Dedifferentiated amniotic fluid mesenchymal stem cell (primary cell): ENCODE measurements at regions not wholly inside any gene's neighbourhood (a gene's known extent, or its start where the extent isn't known, plus 50 kb on each side); places are given as distances from the start of the nearest gene placed in this dataset.
A peak's percentile ranks its signal among the peaks of the same experiment; 100 is the strongest.

ENCODE experiments used
- DNase-seq: peaks from one replicate; pipeline ENCODE4 v3.0.0-alpha.2; 2016; ENCODE audit errors: extremely low spot score

- no peak for DNase-seq
These were observed 126.2 kb upstream of the FGGY start for GRCh38 chr1:59170659-59171058.

GRCh38 chr1:59171788-59172187 lies 125.1 kb upstream of the FGGY start:
- no peak for DNase-seq

GRCh38 chr1:59172693-59173092 lies 124.2 kb upstream of the FGGY start:
- no peak for DNase-seq

- DNase-seq, result no peak
These were observed 123.2 kb upstream of the FGGY start for GRCh38 chr1:59173721-59174120.

- no peak for DNase-seq
These were observed 120.4 kb upstream of the FGGY start for GRCh38 chr1:59176471-59176870.

GRCh38 chr1:59177756-59178155 lies 119.1 kb upstream of the FGGY start:
- no peak for DNase-seq

- no peak for DNase-seq
These were observed 118.3 kb upstream of the FGGY start for GRCh38 chr1:59178339-59179187.

- DNase-seq, result no peak
These were observed 117.2 kb upstream of the FGGY start for GRCh38 chr1:59179673-59180072.

- DNase-seq, result no peak
These were observed 116.2 kb upstream of the FGGY start for GRCh38 chr1:59180735-59181134.

- no peak for DNase-seq
These were observed 113.1 kb upstream of the FGGY start for GRCh38 chr1:59183749-59184317.

- DNase-seq, result no peak
These were observed 112.5 kb upstream of the FGGY start for GRCh38 chr1:59184365-59184905.

GRCh38 chr1:59185163-59185860 lies 111.6 kb upstream of the FGGY start:
- no peak for DNase-seq

- peak; percentile 20 for DNase-seq
These were observed 110.2 kb upstream of the FGGY start for GRCh38 chr1:59186656-59187055.

- no peak for DNase-seq
These were observed 108.3 kb upstream of the FGGY start for GRCh38 chr1:59188413-59189213.

- no peak for DNase-seq
These were observed 103.3 kb upstream of the FGGY start for GRCh38 chr1:59193443-59194093.

GRCh38 chr1:59194621-59195020 lies 102.3 kb upstream of the FGGY start:
- DNase-seq, result no peak

GRCh38 chr1:59195151-59195550 lies 101.7 kb upstream of the FGGY start:
- DNase-seq, result no peak

GRCh38 chr1:59198564-59198963 lies 98.3 kb upstream of the FGGY start:
- no peak for DNase-seq

GRCh38 chr1:59199147-59199546 lies 97.7 kb upstream of the FGGY start:
- no peak for DNase-seq

GRCh38 chr1:59199719-59200376 lies 97.0 kb upstream of the FGGY start:
- no peak for DNase-seq

- no peak for DNase-seq
These were observed 95.6 kb upstream of the FGGY start for GRCh38 chr1:59201341-59201740.
